Right atrium auricular region (tissue), 2 donors: ENCODE measurements at regions not wholly inside any gene's neighbourhood (a gene's known extent, or its start where the extent isn't known, plus 50 kb on each side); places are given as distances from the start of the nearest gene placed in this dataset.

Experiments used
- DNase-seq: peaks from one replicate; pipeline ENCODE4 v3.0.0-alpha.2; 2019; ENCODE audit warnings: low spot score
- H3K27ac ChIP-seq, 2 donors: fragments of 200-600 bp; sonication (generic); 1 replicate in 1 of 2; 2 replicates in 1 of 2; pipeline ENCODE4 v1.5.1; 2016 to 2019
- H3K27me3 ChIP-seq, 2 donors: fragments of 200-600 bp; sonication (generic); one replicate each; pipeline versions ENCODE4 v1.5.1 to v1.6.0; 2017 to 2019
- H3K36me3 ChIP-seq: fragments of 200-600 bp; sonication (generic); one replicate; pipeline ENCODE4 v1.5.1; 2016
- H3K4me1 ChIP-seq, 2 donors: fragments of 200-600 bp; sonication (generic); one replicate each; pipeline versions ENCODE4 v1.5.1 to v1.6.0; 2017 to 2019
- H3K4me3 ChIP-seq, 2 donors: fragments of 200-600 bp; sonication (generic); 1 replicate in 1 of 2; 2 replicates in 1 of 2; pipeline ENCODE4 v1.5.1; 2017 to 2019; ENCODE audit warnings: mild to moderate bottlenecking in 1 of 2, moderate library complexity in 1 of 2
- H3K9me3 ChIP-seq, 2 donors: fragments of 200-600 bp; sonication (generic); one replicate each; pipeline ENCODE4 v1.5.1; 2019
- CTCF ChIP-seq, 2 donors: fragments of 200-600 bp; sonication (generic); IDR thresholded peaks; one replicate each; pipeline ENCODE4 v1.5.1; 2019; ENCODE audit warnings: antibody characterized with exemption in 2 of 2

- DNase-seq = no peak
- H3K36me3 ChIP-seq = no peaks in the 10 kb centered on the region
- H3K27ac ChIP-seq = no peak overlapping the region
- no peaks in the 10 kb centered on the region for H3K27me3 ChIP-seq
- H3K9me3 ChIP-seq = no peaks in the 10 kb centered on the region
- TF ChIP-seq CTCF (IDR thresholded peaks at IDR 0.05) = no peak
- H3K4me1 ChIP-seq = peaks cover 0 to 11% of the 10 kb centered on the region in 2 donors
- H3K4me3 ChIP-seq = no peak overlapping the region
These were observed 165.4 kb upstream of the CDH11 start for GRCh38 chr16:65287307-65287706.

- Histone ChIP-seq H3K4me1 (peaks cover 0 to 11% of the 10 kb centered on the region in 2 donors), H3K36me3 (no peaks in the 10 kb centered on the region), H3K27ac (no peak overlapping the region), H3K27me3 (no peaks in the 10 kb centered on the region), H3K9me3 (no peaks in the 10 kb centered on the region), H3K4me3 (no peak overlapping the region)
- no peak for TF ChIP-seq CTCF (IDR thresholded peaks at IDR 0.05)
- no peak for DNase-seq
These were observed 163.5 kb upstream of the CDH11 start for GRCh38 chr16:65285128-65286048.

GRCh38 chr16:65284626-65285025, 162.8 kb upstream of the CDH11 start:
- Histone ChIP-seq H3K4me3 (no peak overlapping the region), H3K9me3 (no peaks in the 10 kb centered on the region), H3K27ac (no peak overlapping the region), H3K4me1 (peaks cover 0 to 11% of the 10 kb centered on the region in 2 donors), H3K27me3 (no peaks in the 10 kb centered on the region), H3K36me3 (no peaks in the 10 kb centered on the region)
- no peak for TF ChIP-seq CTCF (IDR thresholded peaks at IDR 0.05)
- no peak for DNase-seq

GRCh38 chr16:65283181-65283651, 161.4 kb upstream of the CDH11 start:
- Histone ChIP-seq H3K4me1 (peaks cover 0 to 11% of the 10 kb centered on the region in 2 donors), H3K36me3 (no peaks in the 10 kb centered on the region), H3K27ac (no peak overlapping the region), H3K4me3 (no peak overlapping the region), H3K9me3 (no peaks in the 10 kb centered on the region), H3K27me3 (no peaks in the 10 kb centered on the region)
- no peak for DNase-seq
- TF ChIP-seq CTCF (IDR thresholded peaks at IDR 0.05) = no peak

GRCh38 chr16:65281586-65281985, 159.7 kb upstream of the CDH11 start:
- no peak overlapping the region for H3K4me3 ChIP-seq
- H3K4me1 ChIP-seq = peaks cover 0 to 11% of the 10 kb centered on the region in 2 donors
- no peaks in the 10 kb centered on the region for H3K27me3 ChIP-seq
- no peaks in the 10 kb centered on the region for H3K36me3 ChIP-seq
- TF ChIP-seq CTCF (IDR thresholded peaks at IDR 0.05) = no peak
- no peak overlapping the region for H3K27ac ChIP-seq
- no peaks in the 10 kb centered on the region for H3K9me3 ChIP-seq
- no peak for DNase-seq
